Gastroesophageal sphincter (tissue), 4 donors: ENCODE measurements at regions not wholly inside any gene's neighbourhood (a gene's known extent, or its start where the extent isn't known, plus 50 kb on each side); places are given as distances from the start of the nearest gene placed in this dataset.
"Not testable (repeated sequence)": the region's sequence is repeated elsewhere in the genome, so short reads cannot be mapped to it uniquely, and the experiment has no call there.

Experiments used
- ATAC-seq: fragments of 150-250 bp; one replicate; pipeline ENCODE4 v1.9.1; 2016; ENCODE audit warnings: mild to moderate bottlenecking, moderate library complexity
- H3K27ac ChIP-seq, 4 donors: fragments of 200-600 bp; sonication (generic) in 3 of 4; 1 replicate in 3 of 4; 2 replicates in 1 of 4; pipeline ENCODE4 v1.5.1; 2016 to 2019
- H3K27me3 ChIP-seq: fragments of 200-600 bp; sonication (generic); one replicate; pipeline ENCODE4 v1.5.1; 2019
- H3K36me3 ChIP-seq, 2 donors: fragments of 200-600 bp; sonication (generic); one replicate each; pipeline ENCODE4 v1.5.1; 2019; ENCODE audit warnings: control low read depth in 1 of 2
- H3K4me1 ChIP-seq, 3 donors: fragments of 200-600 bp; sonication (generic); 1 replicate in 2 of 3; 2 replicates in 1 of 3; pipeline ENCODE4 v1.5.1; 2016 to 2019; ENCODE audit warnings: control low read depth in 2 of 3
- H3K4me3 ChIP-seq, 2 donors: fragments of 200-600 bp; sonication (generic); one replicate each; pipeline ENCODE4 v1.5.1; 2019; ENCODE audit warnings: mild to moderate bottlenecking in 1 of 2, moderate library complexity in 1 of 2
- H3K9me3 ChIP-seq, 3 donors: fragments of 200-600 bp; sonication (generic); one replicate each; pipeline ENCODE4 v1.5.1; 2017 to 2019; ENCODE audit warnings: control low read depth in 2 of 3
- CTCF ChIP-seq, 4 experiments: fragments of 200-600 bp in 2 of 4; fragments of 450-650 bp in 2 of 4; sonication (generic) in 1 of 4; IDR thresholded peaks; one replicate each; pipeline ENCODE4 v1.5.1; 2017 to 2019; ENCODE audit warnings: antibody characterized with exemption in 4 of 4, mild to moderate bottlenecking in 2 of 4, moderate library complexity in 2 of 4
- EP300 ChIP-seq: sonication (generic); formaldehyde crosslinking; IDR thresholded peaks from one replicate; pipeline ENCODE4 v1.6.1; 2017; ENCODE audit warnings: antibody characterized with exemption, mild to moderate bottlenecking
- POLR2A ChIP-seq, 2 donors: fragments of 450-650 bp; IDR thresholded peaks; one replicate each; pipeline ENCODE4 v1.6.1; 2017; ENCODE audit warnings: antibody characterized with exemption in 2 of 2, mild to moderate bottlenecking in 2 of 2, moderate library complexity in 1 of 2
- POLR2AphosphoS5 ChIP-seq: sonication (generic); formaldehyde crosslinking; IDR thresholded peaks from one replicate; pipeline ENCODE4 v1.6.1; 2017; ENCODE audit warnings: antibody characterized with exemption
- WGBS, 2 donors: methylation state at CpG; one replicate each; pipeline ENCODE4 v1.1.5; 2018; ENCODE audit warnings: low coverage in 1 of 2; 5-methylcytosine and 5-hydroxymethylcytosine counted together

- H3K27me3 ChIP-seq, result no peaks in the 10 kb centered on the region
- no peak overlapping the region for H3K4me3 ChIP-seq
- TF ChIP-seq EP300 (no peak), POLR2AphosphoS5 (no peak), CTCF (IDR thresholded peaks at IDR 0.05) (no peak), POLR2A (IDR thresholded peaks at IDR 0.05) (no peak)
- no peaks in the 10 kb centered on the region for H3K36me3 ChIP-seq
- H3K9me3 ChIP-seq, result no peaks in the 10 kb centered on the region
- 71 to 74% methylated on average over 5 of the region's 5 CpGs for WGBS, 2 donors
- no peaks in the 10 kb centered on the region for H3K4me1 ChIP-seq
- no peak for ATAC-seq
- no peak overlapping the region for H3K27ac ChIP-seq
Measured at GRCh38 chr3:110344897-110345767, 726.5 kb upstream of the NECTIN3 start.

GRCh38 chr3:110349295-110349694 is 722.3 kb upstream of the NECTIN3 start:
- no peaks in the 10 kb centered on the region for H3K27me3 ChIP-seq
- no peak overlapping the region for H3K4me3 ChIP-seq
- no peak for ATAC-seq
- H3K4me1 ChIP-seq, result peaks cover 0 to 12% (median 0%) of the 10 kb centered on the region in 3 donors
- no peaks in the 10 kb centered on the region for H3K9me3 ChIP-seq
- H3K27ac ChIP-seq, result no peak overlapping the region
- no peak for TF ChIP-seq POLR2AphosphoS5
- TF ChIP-seq EP300, result no peak
- TF ChIP-seq POLR2A (IDR thresholded peaks at IDR 0.05), result no peak
- TF ChIP-seq CTCF (IDR thresholded peaks at IDR 0.05), result no peak
- WGBS, 2 donors, result 76 to 92% methylated on average over 2 of the region's 2 CpGs
- no peaks in the 10 kb centered on the region for H3K36me3 ChIP-seq

- no peaks in the 10 kb centered on the region for H3K27me3 ChIP-seq
- no peaks in the 10 kb centered on the region for H3K9me3 ChIP-seq
- 47 to 68% methylated on average over 2 of the region's 2 CpGs for WGBS, 2 donors
- TF ChIP-seq POLR2A (IDR thresholded peaks at IDR 0.05), result no peak
- TF ChIP-seq POLR2AphosphoS5, result no peak
- TF ChIP-seq EP300, result no peak
- TF ChIP-seq CTCF (IDR thresholded peaks at IDR 0.05), result no peak
- no peaks in the 10 kb centered on the region for H3K36me3 ChIP-seq
- no peak for ATAC-seq
- H3K4me1 ChIP-seq, result peaks cover 0 to 12% (median 0%) of the 10 kb centered on the region in 3 donors
- H3K27ac ChIP-seq, result no peak overlapping the region
- H3K4me3 ChIP-seq, result no peak overlapping the region
Measured at GRCh38 chr3:110352841-110353604, 718.6 kb upstream of the NECTIN3 start.

- H3K9me3 ChIP-seq, result no peaks in the 10 kb centered on the region
- no peak overlapping the region for H3K27ac ChIP-seq
- H3K27me3 ChIP-seq, result no peaks in the 10 kb centered on the region
- no peak for TF ChIP-seq POLR2AphosphoS5
- no peak for TF ChIP-seq EP300
- no peak for TF ChIP-seq CTCF (IDR thresholded peaks at IDR 0.05)
- TF ChIP-seq POLR2A (IDR thresholded peaks at IDR 0.05), result no peak
- H3K36me3 ChIP-seq, result no peaks in the 10 kb centered on the region
- H3K4me3 ChIP-seq, result no peak overlapping the region
- H3K4me1 ChIP-seq, result no peaks in the 10 kb centered on the region
- no peak for ATAC-seq
Measured at GRCh38 chr3:110362751-110363150, 708.9 kb upstream of the NECTIN3 start.

- H3K27ac ChIP-seq, H3K9me3 ChIP-seq, H3K4me1 ChIP-seq, H3K27me3 ChIP-seq, H3K36me3 ChIP-seq, H3K4me3 ChIP-seq, ATAC-seq: not testable (repeated sequence)
- 78 to 95% methylated on average over 6 to 8 of the region's 13 CpGs for WGBS, 2 donors
Measured at GRCh38 chr3:110367289-110367688, 704.3 kb upstream of the NECTIN3 start.
